Nephron (organoid): ENCODE measurements at regions not wholly inside any gene's neighbourhood (a gene's known extent, or its start where the extent isn't known, plus 50 kb on each side); places are given as distances from the start of the nearest gene placed in this dataset.

Source experiments
- H3K27ac Mint-ChIP-seq, 3 experiments: 2 replicates each; pipeline ENCODE4 v1.8.0; 2020; ENCODE audit warnings: mixed read lengths in 3 of 3, mild to moderate bottlenecking in 2 of 3, moderate library complexity in 1 of 3
- H3K27me3 Mint-ChIP-seq: 2 replicates; pipeline ENCODE4 v1.8.0; 2021; ENCODE audit warnings: low read depth, mild to moderate bottlenecking, moderate library complexity, mixed read lengths
- H3K36me3 Mint-ChIP-seq: 2 replicates; pipeline ENCODE4 v1.8.0; 2020; ENCODE audit warnings: low read depth, mixed read lengths
- H3K4me1 Mint-ChIP-seq: 2 replicates; pipeline ENCODE4 v1.8.0; 2020; ENCODE audit warnings: mixed read lengths
- H3K4me3 Mint-ChIP-seq, 3 experiments: 2 replicates each; pipeline ENCODE4 v1.8.0; 2020; ENCODE audit warnings: mild to moderate bottlenecking in 3 of 3, mixed read lengths in 3 of 3, moderate library complexity in 2 of 3
- H3K9me3 Mint-ChIP-seq: 2 replicates; pipeline ENCODE4 v1.8.0; 2020; ENCODE audit warnings: mixed read lengths
- TF ChIP-seq, protein P1 (sequence below), 3 experiments: fragments of 200-600 bp; sonication (generic); IDR thresholded peaks; one replicate each; pipeline ENCODE4 v1.5.0; 2021; ENCODE audit warnings: antibody characterized with exemption in 3 of 3; ENCODE audit not compliant: unreplicated experiment in 3 of 3

- H3K4me3 Mint-ChIP-seq: no peak overlapping the region
- H3K27me3 Mint-ChIP-seq: peaks cover 81% of the 10 kb centered on the region
- TF ChIP-seq, protein P1, sequence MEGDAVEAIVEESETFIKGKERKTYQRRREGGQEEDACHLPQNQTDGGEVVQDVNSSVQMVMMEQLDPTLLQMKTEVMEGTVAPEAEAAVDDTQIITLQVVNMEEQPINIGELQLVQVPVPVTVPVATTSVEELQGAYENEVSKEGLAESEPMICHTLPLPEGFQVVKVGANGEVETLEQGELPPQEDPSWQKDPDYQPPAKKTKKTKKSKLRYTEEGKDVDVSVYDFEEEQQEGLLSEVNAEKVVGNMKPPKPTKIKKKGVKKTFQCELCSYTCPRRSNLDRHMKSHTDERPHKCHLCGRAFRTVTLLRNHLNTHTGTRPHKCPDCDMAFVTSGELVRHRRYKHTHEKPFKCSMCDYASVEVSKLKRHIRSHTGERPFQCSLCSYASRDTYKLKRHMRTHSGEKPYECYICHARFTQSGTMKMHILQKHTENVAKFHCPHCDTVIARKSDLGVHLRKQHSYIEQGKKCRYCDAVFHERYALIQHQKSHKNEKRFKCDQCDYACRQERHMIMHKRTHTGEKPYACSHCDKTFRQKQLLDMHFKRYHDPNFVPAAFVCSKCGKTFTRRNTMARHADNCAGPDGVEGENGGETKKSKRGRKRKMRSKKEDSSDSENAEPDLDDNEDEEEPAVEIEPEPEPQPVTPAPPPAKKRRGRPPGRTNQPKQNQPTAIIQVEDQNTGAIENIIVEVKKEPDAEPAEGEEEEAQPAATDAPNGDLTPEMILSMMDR (IDR thresholded peaks at IDR 0.05; ENCODE audit: unreplicated experiment in 3 of 3): no peak
- peaks cover 9% of the 10 kb centered on the region for H3K4me1 Mint-ChIP-seq
- H3K36me3 Mint-ChIP-seq: no peaks in the 10 kb centered on the region
- H3K27ac Mint-ChIP-seq: no peak overlapping the region
- no peaks in the 10 kb centered on the region for H3K9me3 Mint-ChIP-seq
Observed at GRCh38 chr16:86778108-86778745, 199.9 kb downstream of the FOXL1 start.

DNA sequence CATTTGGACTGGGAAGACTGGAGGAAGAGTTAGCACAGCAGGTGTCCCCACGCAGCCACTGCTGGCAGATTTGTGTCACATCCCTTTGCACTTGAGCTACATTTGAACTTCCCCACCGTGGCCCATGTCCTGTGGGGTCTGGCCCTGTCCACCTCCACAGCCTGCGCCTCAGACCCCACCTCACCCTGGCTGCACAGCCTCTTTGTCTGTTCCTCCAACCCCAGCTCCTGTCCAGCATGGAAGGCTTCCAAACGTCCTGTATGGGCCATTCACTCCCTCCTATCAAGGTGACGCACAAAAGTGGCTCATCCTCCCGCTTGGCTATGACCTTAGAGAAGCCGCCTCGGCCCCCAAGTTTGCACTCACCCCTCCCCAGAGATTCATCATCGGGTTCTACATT, 200.6 kb downstream of the FOXL1 start:
- Mint-ChIP-seq H3K4me3 (no peak overlapping the region), H3K4me1 (peaks cover 9% of the 10 kb centered on the region), H3K27me3 (peaks cover 78% of the 10 kb centered on the region), H3K27ac (no peak overlapping the region), H3K9me3 (no peaks in the 10 kb centered on the region), H3K36me3 (no peaks in the 10 kb centered on the region)
- TF ChIP-seq, protein P1 (IDR thresholded peaks at IDR 0.05; ENCODE audit: unreplicated experiment in 3 of 3): no peak

DNA sequence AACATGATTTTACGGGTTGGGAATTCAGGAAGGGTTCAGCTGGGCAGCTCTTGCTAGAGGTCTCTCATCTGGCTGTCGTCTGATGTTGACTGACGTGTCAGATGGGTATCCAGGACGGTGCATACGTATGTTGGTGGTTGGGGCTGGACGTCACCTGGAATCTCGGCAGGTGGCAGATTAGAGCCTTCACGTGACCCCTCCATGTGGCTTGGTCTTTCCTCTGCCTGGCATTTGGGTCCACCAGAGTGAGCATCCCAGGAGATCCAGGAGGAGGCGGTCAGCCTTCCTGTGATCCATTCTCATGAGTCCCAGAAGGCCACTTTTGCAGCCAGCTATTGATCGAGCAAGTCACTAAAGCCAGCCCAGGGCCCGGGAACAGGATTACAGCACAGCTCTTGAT, 202.7 kb downstream of the FOXL1 start:
- H3K27me3 Mint-ChIP-seq: peaks cover 57% of the 10 kb centered on the region
- no peaks in the 10 kb centered on the region for H3K36me3 Mint-ChIP-seq
- TF ChIP-seq, protein P1 (IDR thresholded peaks at IDR 0.05; ENCODE audit: unreplicated experiment in 3 of 3): no peak
- no peaks in the 10 kb centered on the region for H3K9me3 Mint-ChIP-seq
- peaks cover 4% of the 10 kb centered on the region for H3K4me1 Mint-ChIP-seq
- no peak overlapping the region for H3K27ac Mint-ChIP-seq
- H3K4me3 Mint-ChIP-seq: no peak overlapping the region

- Mint-ChIP-seq H3K27me3 (peaks cover 46% of the 10 kb centered on the region), H3K27ac (no peak overlapping the region), H3K4me1 (no peaks in the 10 kb centered on the region), H3K4me3 (no peak overlapping the region), H3K9me3 (no peaks in the 10 kb centered on the region), H3K36me3 (no peaks in the 10 kb centered on the region)
- TF ChIP-seq, protein P1 (IDR thresholded peaks at IDR 0.05; ENCODE audit: unreplicated experiment in 3 of 3): no peak
Observed at GRCh38 chr16:86783636-86784626, 205.6 kb downstream of the FOXL1 start.

GRCh38 chr16:86786338-86786737, 208.0 kb downstream of the FOXL1 start:
- Mint-ChIP-seq H3K27ac (no peak overlapping the region), H3K4me3 (no peak overlapping the region), H3K27me3 (peaks cover 47% of the 10 kb centered on the region), H3K4me1 (no peaks in the 10 kb centered on the region), H3K36me3 (no peaks in the 10 kb centered on the region), H3K9me3 (no peaks in the 10 kb centered on the region)
- TF ChIP-seq, protein P1 (IDR thresholded peaks at IDR 0.05; ENCODE audit: unreplicated experiment in 3 of 3): no peak
